CD4-positive, alpha-beta memory T cell (primary cell): ENCODE measurements at regions not wholly inside any gene's neighbourhood (a gene's known extent, or its start where the extent isn't known, plus 50 kb on each side); places are given as distances from the start of the nearest gene placed in this dataset.

Source experiments
- CTCF ChIA-PET: fragments of 350-600 bp; sonication (Branson Sonifier 250); formaldehyde crosslinking; loops from one replicate; lab custom pipeline; 2021; ENCODE audit warnings: inconsistent platforms; ENCODE audit not compliant: partially characterized antibody; lab: Charles Lee
- POLR2A ChIA-PET: fragments of 350-600 bp; sonication (Branson Sonifier 250); formaldehyde crosslinking; loops from one replicate; lab custom pipeline; 2021; ENCODE audit not compliant: partially characterized antibody; lab: Charles Lee
- DNase-seq, 5 donors: peaks; one replicate each; pipeline versions ENCODE4 v3.0.0 to v3.0.0-alpha.2; 2020 to 2022; ENCODE audit warnings: mixed read lengths in 1 of 5
- H3K27ac ChIP-seq: one replicate; pipeline ENCODE4 v1.7.0; 2013; ENCODE audit warnings: low read depth, low read length
- H3K27me3 ChIP-seq: 2 replicates; pipeline ENCODE4 v1.7.0; 2013; ENCODE audit warnings: mild to moderate bottlenecking, low read length, moderate library complexity; ENCODE audit not compliant: insufficient read depth
- H3K36me3 ChIP-seq: 2 replicates; pipeline ENCODE4 v1.7.0; 2013; ENCODE audit warnings: mild to moderate bottlenecking, low read length, moderate library complexity; ENCODE audit not compliant: insufficient read depth
- H3K4me1 ChIP-seq: 2 replicates; pipeline ENCODE4 v1.7.0; 2013; ENCODE audit warnings: mild to moderate bottlenecking, low read length, moderate library complexity; ENCODE audit not compliant: insufficient read depth
- H3K4me3 ChIP-seq, 2 donors: one replicate each; pipeline ENCODE4 v1.7.0; 2013; ENCODE audit warnings: low read length in 2 of 2, mild to moderate bottlenecking in 1 of 2
- H3K9me3 ChIP-seq, 2 donors: one replicate each; pipeline ENCODE4 v1.7.0; 2013; ENCODE audit warnings: low read length in 2 of 2, control low read depth in 1 of 2; ENCODE audit not compliant: control insufficient read depth in 1 of 2
- H3K27ac Mint-ChIP-seq, 7 donors: one replicate each; pipeline ENCODE4 v1.8.0; 2020 to 2021; ENCODE audit warnings: mixed read lengths in 7 of 7, mild to moderate bottlenecking in 6 of 7, inconsistent platforms in 3 of 7, moderate library complexity in 3 of 7
- H3K27me3 Mint-ChIP-seq, 2 donors: one replicate each; pipeline ENCODE4 v1.8.0; 2020 to 2021; ENCODE audit warnings: mixed read lengths in 2 of 2
- H3K36me3 Mint-ChIP-seq, 2 donors: one replicate each; pipeline ENCODE4 v1.8.0; 2020 to 2021; ENCODE audit warnings: mixed read lengths in 2 of 2, inconsistent platforms in 1 of 2, mild to moderate bottlenecking in 1 of 2
- H3K4me1 Mint-ChIP-seq, 4 donors: one replicate each; pipeline ENCODE4 v1.8.0; 2020 to 2021; ENCODE audit warnings: mixed read lengths in 4 of 4, mild to moderate bottlenecking in 1 of 4
- H3K4me3 Mint-ChIP-seq, 8 donors: one replicate each; pipeline ENCODE4 v1.8.0; 2020 to 2021; ENCODE audit warnings: mixed read lengths in 8 of 8, mild to moderate bottlenecking in 7 of 8, moderate library complexity in 6 of 8, inconsistent platforms in 3 of 8
- H3K9me3 Mint-ChIP-seq, 8 donors: one replicate each; pipeline ENCODE4 v1.8.0; 2020 to 2021; ENCODE audit warnings: mixed read lengths in 8 of 8, mild to moderate bottlenecking in 5 of 8, inconsistent platforms in 3 of 8, moderate library complexity in 1 of 8
- intact Hi-C: fragments of 100-400 bp; cut with micrococcal nuclease; formaldehyde crosslinking; loops from one replicate; pipeline ENCODE4 v1.15.1; 2023

GRCh38 chr7:35339811-35340210 is 85.9 kb upstream of the TBX20 start:
- Histone ChIP-seq H3K9me3 (no peaks in the 10 kb centered on the region), H3K36me3 (no peaks in the 10 kb centered on the region), H3K27ac (no peak overlapping the region), H3K4me1 (no peaks in the 10 kb centered on the region), H3K4me3 (no peak overlapping the region), H3K27me3 (no peaks in the 10 kb centered on the region)
- Mint-ChIP-seq H3K36me3 (no peaks in the 10 kb centered on the region), H3K27ac (no peak overlapping the region), H3K4me3 (no peak overlapping the region), H3K4me1 (no peaks in the 10 kb centered on the region), H3K27me3 (peaks cover 3 to 6% of the 10 kb centered on the region in 2 donors), H3K9me3 (no peaks in the 10 kb centered on the region)
- ChIA-PET POLR2A (no interaction called here), CTCF (no interaction called here)
- no peak for DNase-seq
- intact Hi-C loops: no loop called here

- no peaks in the 10 kb centered on the region for H3K9me3 Mint-ChIP-seq
Measured at GRCh38 chr7:35336444-35336843, 82.5 kb upstream of the TBX20 start.

GRCh38 chr7:35334506-35334905 is 80.6 kb upstream of the TBX20 start:
- H3K9me3 Mint-ChIP-seq: no peaks in the 10 kb centered on the region
- peaks cover 2 to 13% of the 10 kb centered on the region in 2 donors for H3K27me3 Mint-ChIP-seq
- no peak overlapping the region for H3K27ac Mint-ChIP-seq
- Histone ChIP-seq H3K36me3 (no peaks in the 10 kb centered on the region), H3K27me3 (no peaks in the 10 kb centered on the region), H3K4me3 (no peak overlapping the region), H3K27ac (no peak overlapping the region), H3K4me1 (no peaks in the 10 kb centered on the region), H3K9me3 (no peaks in the 10 kb centered on the region)
- intact Hi-C loops: no loop called here
- no peaks in the 10 kb centered on the region for H3K36me3 Mint-ChIP-seq
- ChIA-PET POLR2A (no interaction called here), CTCF (no interaction called here)
- H3K4me3 Mint-ChIP-seq: no peak overlapping the region
- H3K4me1 Mint-ChIP-seq: no peaks in the 10 kb centered on the region
- no peak for DNase-seq

More at GRCh38 chr7:35336444-35336843, 82.5 kb upstream of the TBX20 start:
- Mint-ChIP-seq H3K4me3 (no peak overlapping the region), H3K27ac (no peak overlapping the region), H3K27me3 (peaks cover 1 to 11% of the 10 kb centered on the region in 2 donors), H3K36me3 (no peaks in the 10 kb centered on the region), H3K4me1 (no peaks in the 10 kb centered on the region)
- POLR2A ChIA-PET: no interaction called here
- DNase-seq: no peak
- no peaks in the 10 kb centered on the region for H3K4me1 ChIP-seq
- CTCF ChIA-PET: no interaction called here
- H3K27ac ChIP-seq: no peak overlapping the region
- H3K4me3 ChIP-seq: no peak overlapping the region
- no peaks in the 10 kb centered on the region for H3K9me3 ChIP-seq
- no peaks in the 10 kb centered on the region for H3K27me3 ChIP-seq
- no peaks in the 10 kb centered on the region for H3K36me3 ChIP-seq
- intact Hi-C loops: no loop called here

GRCh38 chr7:35333265-35333664 is 79.4 kb upstream of the TBX20 start:
- no peak overlapping the region for H3K4me3 Mint-ChIP-seq
- peaks cover 2 to 10% of the 10 kb centered on the region in 2 donors for H3K27me3 Mint-ChIP-seq
- no peak for DNase-seq
- no peaks in the 10 kb centered on the region for H3K4me1 Mint-ChIP-seq
- no peaks in the 10 kb centered on the region for H3K36me3 ChIP-seq
- H3K4me1 ChIP-seq: no peaks in the 10 kb centered on the region
- no peaks in the 10 kb centered on the region for H3K27me3 ChIP-seq
- no peaks in the 10 kb centered on the region for H3K9me3 ChIP-seq
- H3K27ac ChIP-seq: no peak overlapping the region
- CTCF ChIA-PET: no interaction called here
- POLR2A ChIA-PET: no interaction called here
- no peaks in the 10 kb centered on the region for H3K36me3 Mint-ChIP-seq
- intact Hi-C loops: no loop called here
- no peak overlapping the region for H3K27ac Mint-ChIP-seq
- H3K4me3 ChIP-seq: no peak overlapping the region
- no peaks in the 10 kb centered on the region for H3K9me3 Mint-ChIP-seq

- H3K27ac ChIP-seq: no peak overlapping the region
- no peak overlapping the region for H3K4me3 ChIP-seq
- intact Hi-C loops: no loop called here
- H3K27me3 ChIP-seq: no peaks in the 10 kb centered on the region
- no peaks in the 10 kb centered on the region for H3K4me1 Mint-ChIP-seq
- no peaks in the 10 kb centered on the region for H3K36me3 ChIP-seq
- no peak overlapping the region for H3K4me3 Mint-ChIP-seq
- H3K4me1 ChIP-seq: no peaks in the 10 kb centered on the region
- H3K36me3 Mint-ChIP-seq: no peaks in the 10 kb centered on the region
- no peak overlapping the region for H3K27ac Mint-ChIP-seq
- H3K9me3 ChIP-seq: no peaks in the 10 kb centered on the region
- peaks cover 2 to 12% of the 10 kb centered on the region in 2 donors for H3K27me3 Mint-ChIP-seq
- DNase-seq: no peak
- no peaks in the 10 kb centered on the region for H3K9me3 Mint-ChIP-seq
- CTCF ChIA-PET: no interaction called here
- POLR2A ChIA-PET: interaction anchor here (0.6 kb wide), 1 partner anchor 1662 kb away, joined by 3 read pairs; no protein-coding TSS in a partner anchor
Measured at GRCh38 chr7:35331730-35332678, 78.1 kb upstream of the TBX20 start.

- Histone ChIP-seq H3K36me3 (no peaks in the 10 kb centered on the region), H3K27me3 (no peaks in the 10 kb centered on the region), H3K27ac (no peak overlapping the region), H3K4me1 (no peaks in the 10 kb centered on the region), H3K9me3 (no peaks in the 10 kb centered on the region), H3K4me3 (no peak overlapping the region)
- Mint-ChIP-seq H3K27ac (no peak overlapping the region), H3K27me3 (peaks cover 2 to 9% of the 10 kb centered on the region in 2 donors), H3K9me3 (peaks cover 0 to 17% (median 4%) of the 10 kb centered on the region in 8 donors), H3K4me1 (no peaks in the 10 kb centered on the region), H3K36me3 (no peaks in the 10 kb centered on the region), H3K4me3 (no peak overlapping the region)
- ChIA-PET POLR2A (no interaction called here), CTCF (no interaction called here)
- no peak for DNase-seq
- intact Hi-C loops: no loop called here
Measured at GRCh38 chr7:35329026-35329425, 75.1 kb upstream of the TBX20 start.

GRCh38 chr7:35319606-35320005 is 65.7 kb upstream of the TBX20 start:
- H3K4me1 ChIP-seq: no peaks in the 10 kb centered on the region
- no peaks in the 10 kb centered on the region for H3K27me3 ChIP-seq
- no peak overlapping the region for H3K4me3 ChIP-seq
- H3K27me3 Mint-ChIP-seq: peaks cover 3 to 6% of the 10 kb centered on the region in 2 donors
- CTCF ChIA-PET: no interaction called here
- no peaks in the 10 kb centered on the region for H3K36me3 Mint-ChIP-seq
- intact Hi-C loops: no loop called here
- POLR2A ChIA-PET: no interaction called here
- H3K36me3 ChIP-seq: no peaks in the 10 kb centered on the region
- no peaks in the 10 kb centered on the region for H3K9me3 ChIP-seq
- H3K9me3 Mint-ChIP-seq: peaks cover 0 to 5% (median 0%) of the 10 kb centered on the region in 8 donors
- no peak for DNase-seq
- H3K4me1 Mint-ChIP-seq: no peaks in the 10 kb centered on the region
- no peak overlapping the region for H3K4me3 Mint-ChIP-seq
- no peak overlapping the region for H3K27ac Mint-ChIP-seq
- no peak overlapping the region for H3K27ac ChIP-seq
